ENCODE measurements at regions not wholly inside any gene's neighbourhood (a gene's known extent, or its start where the extent isn't known, plus 50 kb on each side); places are given as distances from the start of the nearest gene placed in this dataset.

DNA sequence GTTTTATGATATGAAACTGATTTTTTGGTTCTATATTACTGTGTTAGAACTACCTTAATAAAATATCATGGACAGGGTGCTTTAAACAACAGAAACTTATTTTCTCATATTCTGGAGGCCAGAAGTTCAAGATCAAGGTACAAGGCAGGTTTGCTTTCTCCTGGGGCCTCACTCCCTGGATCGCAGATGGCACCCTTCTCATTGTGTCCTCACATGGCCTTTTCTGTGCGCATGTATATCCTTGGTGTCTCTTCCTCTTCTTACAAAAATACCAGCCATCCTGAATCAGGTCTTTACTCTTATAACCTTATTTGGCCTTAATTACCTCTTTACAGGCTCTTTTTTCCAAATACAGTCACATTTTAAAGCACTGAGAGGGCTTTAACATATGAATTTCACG, 906.1 kb downstream of the CDH11 start:
- Mint-ChIP-seq H3K9me3 (peaks cover 24% of the 10 kb centered on the region), H3K27ac (no peak overlapping the region), H3K36me3 (ENCODE audit: low read depth) (no peaks in the 10 kb centered on the region), H3K4me3 (no peak overlapping the region), H3K27me3 (ENCODE audit: low read depth) (no peaks in the 10 kb centered on the region), H3K4me1 (ENCODE audit: low read depth) (no peaks in the 10 kb centered on the region)

DNA sequence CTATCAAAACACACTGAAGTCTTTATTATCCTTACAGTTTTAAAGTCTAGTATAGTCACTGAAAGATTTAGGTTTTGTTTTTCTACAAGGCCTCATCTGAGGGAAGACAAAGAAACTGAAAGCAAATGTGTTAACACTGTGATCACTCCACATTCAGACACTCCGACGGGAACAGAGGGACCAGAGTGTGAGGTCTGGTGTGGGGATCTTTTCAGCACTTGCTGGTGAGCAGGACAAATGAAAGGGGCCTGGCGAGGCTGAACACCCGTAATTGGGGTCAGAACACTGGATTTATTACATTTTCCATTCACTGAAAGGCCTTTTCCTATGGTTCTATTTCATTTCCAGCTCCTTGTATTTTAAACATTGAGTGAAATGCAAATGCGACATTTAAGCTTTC, 910.5 kb downstream of the CDH11 start:
- H3K9me3 Mint-ChIP-seq = peaks cover 24% of the 10 kb centered on the region
- no peaks in the 10 kb centered on the region for H3K27me3 Mint-ChIP-seq (ENCODE audit: low read depth)
- no peaks in the 10 kb centered on the region for H3K4me1 Mint-ChIP-seq (ENCODE audit: low read depth)
- no peaks in the 10 kb centered on the region for H3K36me3 Mint-ChIP-seq (ENCODE audit: low read depth)
- no peak overlapping the region for H3K4me3 Mint-ChIP-seq
- H3K27ac Mint-ChIP-seq = no peak overlapping the region

DNA sequence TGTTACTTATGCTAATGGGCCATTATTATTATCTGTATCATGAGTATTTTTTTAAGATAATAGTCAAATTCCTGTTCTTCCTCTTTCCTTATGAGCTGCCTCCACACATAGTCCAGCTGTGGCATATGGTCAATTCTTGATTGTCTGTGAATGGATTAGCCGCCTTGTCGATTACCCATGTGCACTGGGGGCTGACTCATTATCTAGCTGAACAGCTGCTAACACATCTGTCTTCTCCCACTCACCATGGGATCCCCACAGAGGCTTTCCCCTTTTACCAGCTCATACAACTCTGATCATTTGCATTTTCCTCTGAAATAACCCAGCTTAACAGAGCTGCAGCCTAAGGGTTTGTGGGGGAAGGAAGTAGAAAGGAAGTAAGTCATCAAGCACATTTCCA, 915.0 kb downstream of the CDH11 start:
- Mint-ChIP-seq H3K4me1 (ENCODE audit: low read depth) (no peaks in the 10 kb centered on the region), H3K27ac (no peak overlapping the region), H3K4me3 (no peak overlapping the region), H3K27me3 (ENCODE audit: low read depth) (no peaks in the 10 kb centered on the region), H3K36me3 (ENCODE audit: low read depth) (no peaks in the 10 kb centered on the region), H3K9me3 (peaks cover 20% of the 10 kb centered on the region)

DNA sequence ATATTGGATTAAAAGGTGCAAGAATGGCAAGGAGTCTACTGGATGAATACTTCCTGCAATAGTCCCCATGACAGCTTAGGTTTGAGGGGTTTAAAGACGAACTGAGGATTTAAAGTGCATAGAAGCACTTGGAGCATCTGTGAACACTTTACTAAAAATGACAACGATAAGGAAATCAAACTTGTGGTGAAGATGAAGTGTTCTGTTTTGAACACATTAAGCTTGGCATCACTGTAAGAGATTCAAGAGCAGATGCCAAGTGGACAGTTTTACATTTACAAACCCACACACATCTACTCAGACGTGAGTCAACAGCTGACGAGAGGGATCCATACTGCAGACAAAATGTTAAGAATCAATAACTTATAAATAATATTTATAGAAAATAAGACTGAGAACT, 918.7 kb downstream of the CDH11 start:
- H3K4me3 Mint-ChIP-seq = no peak overlapping the region
- H3K27ac Mint-ChIP-seq = no peak overlapping the region
- H3K9me3 Mint-ChIP-seq = peaks cover 3% of the 10 kb centered on the region
- H3K4me1 Mint-ChIP-seq (ENCODE audit: low read depth) = no peaks in the 10 kb centered on the region
- no peaks in the 10 kb centered on the region for H3K27me3 Mint-ChIP-seq (ENCODE audit: low read depth)
- no peaks in the 10 kb centered on the region for H3K36me3 Mint-ChIP-seq (ENCODE audit: low read depth)

DNA sequence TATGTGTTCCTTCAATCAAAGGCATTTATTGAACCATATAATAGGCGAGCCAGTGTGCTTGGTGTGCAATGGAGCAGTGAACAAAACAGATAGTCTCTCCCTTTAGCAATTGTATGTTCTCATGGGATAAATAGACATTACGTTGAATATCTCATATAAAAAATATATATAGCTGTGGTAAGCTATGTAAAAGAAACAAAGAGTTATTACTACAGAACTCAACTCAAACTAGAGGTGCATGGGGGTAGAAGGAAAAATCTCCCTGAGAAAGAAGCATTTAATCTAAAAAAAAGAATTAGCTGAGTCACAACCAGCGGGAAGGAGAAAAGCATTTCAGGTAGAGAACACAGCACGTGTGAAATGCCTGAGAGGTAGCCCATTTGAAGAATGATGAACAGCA, 919.3 kb downstream of the CDH11 start:
- Mint-ChIP-seq H3K27me3 (ENCODE audit: low read depth) (no peaks in the 10 kb centered on the region), H3K27ac (no peak overlapping the region), H3K4me1 (ENCODE audit: low read depth) (no peaks in the 10 kb centered on the region), H3K9me3 (peaks cover 3% of the 10 kb centered on the region), H3K36me3 (ENCODE audit: low read depth) (no peaks in the 10 kb centered on the region), H3K4me3 (no peak overlapping the region)

DNA sequence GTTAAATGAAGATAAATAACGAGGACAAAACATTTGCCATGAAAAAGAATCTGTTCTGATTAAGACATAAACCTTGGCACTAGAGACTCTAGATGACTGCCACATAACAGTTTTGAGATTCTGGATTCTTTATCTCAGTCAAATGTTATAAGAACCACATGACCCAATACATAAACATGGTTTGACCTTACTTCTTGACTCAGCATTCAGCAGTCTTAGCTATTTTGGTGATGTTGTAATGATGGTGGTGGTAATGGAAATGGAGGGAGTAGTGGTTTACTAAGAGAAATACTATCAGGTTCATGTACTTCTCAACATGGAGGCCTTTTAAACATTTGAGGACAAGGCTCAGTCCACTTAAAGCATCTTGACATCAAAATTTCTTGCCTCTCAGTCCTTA, 925.4 kb downstream of the CDH11 start:
- Mint-ChIP-seq H3K36me3 (ENCODE audit: low read depth) (no peaks in the 10 kb centered on the region), H3K4me3 (no peak overlapping the region), H3K27ac (no peak overlapping the region), H3K9me3 (peaks cover 10% of the 10 kb centered on the region), H3K4me1 (ENCODE audit: low read depth) (no peaks in the 10 kb centered on the region), H3K27me3 (ENCODE audit: low read depth) (no peaks in the 10 kb centered on the region)

DNA sequence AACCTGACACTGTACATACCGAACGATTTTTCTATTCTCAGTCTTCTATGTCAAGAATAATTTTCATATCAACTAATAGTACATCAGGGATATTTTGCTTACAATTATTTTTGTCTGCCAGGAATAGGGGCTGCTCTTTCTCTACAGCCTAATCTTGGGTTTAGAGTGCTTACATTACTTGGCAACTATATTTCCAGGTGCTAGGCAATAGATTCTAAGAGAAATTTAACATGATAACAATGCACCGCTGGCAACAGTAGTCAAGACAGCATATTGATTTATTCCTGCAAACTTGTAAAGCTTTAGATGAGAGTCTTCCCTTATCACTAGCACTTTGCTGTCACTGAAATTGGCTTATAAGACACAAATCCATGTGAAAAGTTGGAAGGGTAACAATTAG, 935.9 kb downstream of the CDH11 start:
- Mint-ChIP-seq H3K36me3 (ENCODE audit: low read depth) (no peaks in the 10 kb centered on the region), H3K4me1 (ENCODE audit: low read depth) (no peaks in the 10 kb centered on the region), H3K4me3 (no peak overlapping the region), H3K27me3 (ENCODE audit: low read depth) (no peaks in the 10 kb centered on the region), H3K9me3 (peaks cover 24% of the 10 kb centered on the region), H3K27ac (no peak overlapping the region)

DNA sequence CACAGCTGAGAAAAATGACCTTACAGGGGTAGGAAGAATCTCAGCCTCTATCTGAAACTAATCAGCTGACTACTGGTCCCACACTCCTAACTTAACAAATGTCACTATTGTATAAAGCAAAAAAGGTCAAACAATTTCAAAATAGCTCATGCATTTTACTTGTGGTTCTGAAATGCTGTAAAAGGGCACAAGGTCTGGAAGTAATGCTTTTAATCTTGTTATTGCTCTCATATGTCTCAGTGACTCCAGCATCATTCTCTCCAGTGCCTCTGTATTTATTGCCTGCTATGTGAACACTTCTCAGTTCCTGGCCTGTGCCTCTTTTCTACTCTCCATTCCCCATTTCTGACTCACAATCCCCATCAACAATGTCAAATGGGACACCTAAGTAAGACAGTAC, 937.7 kb downstream of the CDH11 start:
- no peak overlapping the region for H3K27ac Mint-ChIP-seq
- no peaks in the 10 kb centered on the region for H3K36me3 Mint-ChIP-seq (ENCODE audit: low read depth)
- peaks cover 30% of the 10 kb centered on the region for H3K9me3 Mint-ChIP-seq
- H3K27me3 Mint-ChIP-seq (ENCODE audit: low read depth) = no peaks in the 10 kb centered on the region
- no peaks in the 10 kb centered on the region for H3K4me1 Mint-ChIP-seq (ENCODE audit: low read depth)
- no peak overlapping the region for H3K4me3 Mint-ChIP-seq

DNA sequence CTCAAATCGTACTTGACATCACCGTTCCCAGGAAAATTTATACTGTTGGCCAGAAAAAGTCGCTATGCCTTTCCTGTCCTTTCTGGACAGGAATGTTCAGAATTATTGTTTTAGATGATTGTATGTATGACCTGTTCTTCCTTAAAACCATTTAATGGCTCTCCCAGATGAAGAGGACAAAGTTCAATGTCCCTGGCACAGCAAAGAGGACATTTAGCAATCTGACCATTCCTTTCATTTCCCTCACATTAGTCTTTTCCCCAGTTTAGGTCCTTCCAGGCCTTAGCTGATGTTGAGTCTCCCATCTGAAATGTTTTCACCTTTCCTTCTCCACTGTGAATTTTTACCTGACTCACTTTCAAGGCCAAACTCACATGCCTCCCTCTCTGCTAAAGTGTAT, 938.9 kb downstream of the CDH11 start:
- no peak overlapping the region for H3K27ac Mint-ChIP-seq
- H3K4me3 Mint-ChIP-seq = no peak overlapping the region
- H3K36me3 Mint-ChIP-seq (ENCODE audit: low read depth) = no peaks in the 10 kb centered on the region
- no peaks in the 10 kb centered on the region for H3K4me1 Mint-ChIP-seq (ENCODE audit: low read depth)
- H3K27me3 Mint-ChIP-seq (ENCODE audit: low read depth) = no peaks in the 10 kb centered on the region
- H3K9me3 Mint-ChIP-seq = peaks cover 37% of the 10 kb centered on the region

DNA sequence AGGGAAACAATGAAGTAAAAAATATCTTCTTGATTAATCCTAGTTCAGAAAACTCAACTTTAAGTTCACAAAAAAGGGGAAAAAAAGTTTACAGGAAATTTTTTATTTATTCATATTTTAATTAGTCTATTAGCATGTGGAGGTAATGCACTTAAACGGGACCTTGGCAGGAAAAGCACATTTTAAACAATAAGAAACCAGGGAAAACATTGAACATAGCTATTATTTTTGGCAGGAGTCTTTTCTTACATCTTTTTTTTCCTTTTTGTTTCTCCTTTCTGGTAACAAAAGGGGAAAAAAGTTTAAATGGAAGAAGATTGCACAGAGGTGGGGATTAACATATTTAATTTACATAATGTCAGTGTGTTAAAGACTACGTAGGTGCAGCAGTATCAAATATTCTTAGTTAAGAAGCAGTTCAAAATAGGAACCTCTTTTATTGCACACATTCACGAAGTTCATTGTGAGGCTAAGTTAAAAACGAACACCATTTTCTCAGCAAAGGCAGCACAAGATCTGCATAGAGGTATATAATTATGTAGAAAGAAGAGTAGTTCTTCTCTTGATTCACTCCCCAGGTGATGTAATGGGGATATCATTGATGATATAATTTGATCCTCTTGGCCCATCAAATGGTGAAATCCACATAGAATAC, 940.5 kb downstream of the CDH11 start:
- Mint-ChIP-seq H3K4me3 (no peak overlapping the region), H3K9me3 (peaks cover 46% of the 10 kb centered on the region), H3K36me3 (ENCODE audit: low read depth) (no peaks in the 10 kb centered on the region), H3K4me1 (ENCODE audit: low read depth) (no peaks in the 10 kb centered on the region), H3K27ac (no peak overlapping the region), H3K27me3 (ENCODE audit: low read depth) (no peaks in the 10 kb centered on the region)

DNA sequence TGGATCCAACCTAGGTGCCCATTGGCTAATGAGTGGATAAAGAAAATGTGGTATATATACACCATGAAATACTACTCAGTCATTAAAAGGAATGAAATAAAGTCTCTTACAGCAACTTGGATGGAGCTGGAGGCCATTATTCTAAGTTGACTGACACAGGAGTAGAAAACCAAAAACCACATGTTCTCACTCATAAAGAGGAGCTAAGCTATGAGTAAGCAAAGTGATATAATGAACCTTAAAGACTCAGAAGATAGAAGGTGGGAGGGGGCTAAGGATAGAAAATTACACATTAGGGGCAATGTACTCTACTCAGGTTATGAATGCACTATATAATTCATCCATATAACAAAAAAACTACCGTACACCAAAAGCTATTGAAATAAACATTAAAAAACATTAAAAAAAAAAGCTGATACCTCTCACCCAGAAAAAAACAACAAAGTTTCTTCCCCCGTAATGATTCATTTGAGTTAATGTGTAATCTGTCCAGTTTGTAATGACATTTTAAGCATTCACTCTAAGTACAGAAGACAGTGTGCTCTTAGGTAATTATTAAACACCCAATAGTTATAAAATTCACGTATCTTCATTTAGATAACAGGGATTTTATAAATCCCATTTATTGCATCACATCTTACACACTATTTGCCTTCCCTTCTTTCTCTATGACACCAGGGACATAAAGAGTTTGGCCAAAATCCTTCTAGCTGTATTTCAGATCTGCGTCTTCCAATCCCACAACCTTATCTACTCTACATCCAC, 941.5 kb downstream of the CDH11 start:
- Mint-ChIP-seq H3K9me3 (peaks cover 46% of the 10 kb centered on the region), H3K4me3 (no peak overlapping the region), H3K36me3 (ENCODE audit: low read depth) (no peaks in the 10 kb centered on the region), H3K27ac (no peak overlapping the region), H3K27me3 (ENCODE audit: low read depth) (no peaks in the 10 kb centered on the region), H3K4me1 (ENCODE audit: low read depth) (no peaks in the 10 kb centered on the region)

DNA sequence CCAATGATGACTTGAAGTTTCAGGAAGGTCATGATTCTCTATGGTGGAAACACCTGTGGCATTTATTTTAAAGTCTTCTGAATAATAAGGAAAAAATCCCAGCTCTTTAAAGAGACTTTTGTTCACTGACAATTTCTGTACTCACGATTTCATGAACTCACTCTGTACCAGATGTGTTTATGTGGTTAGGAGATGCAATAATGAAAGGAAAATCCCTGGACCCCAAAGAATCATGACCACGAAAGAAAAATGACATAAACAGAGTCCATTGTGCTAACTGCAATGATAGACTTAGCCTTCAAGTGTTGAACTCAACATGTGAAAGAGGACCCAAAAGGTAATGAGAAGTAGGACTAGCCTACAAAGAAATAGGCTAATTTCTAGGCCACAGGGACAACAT, 947.5 kb downstream of the CDH11 start:
- no peak overlapping the region for H3K27ac Mint-ChIP-seq
- no peaks in the 10 kb centered on the region for H3K4me1 Mint-ChIP-seq (ENCODE audit: low read depth)
- H3K9me3 Mint-ChIP-seq = peaks cover 32% of the 10 kb centered on the region
- no peak overlapping the region for H3K4me3 Mint-ChIP-seq
- H3K27me3 Mint-ChIP-seq (ENCODE audit: low read depth) = no peaks in the 10 kb centered on the region
- no peaks in the 10 kb centered on the region for H3K36me3 Mint-ChIP-seq (ENCODE audit: low read depth)

DNA sequence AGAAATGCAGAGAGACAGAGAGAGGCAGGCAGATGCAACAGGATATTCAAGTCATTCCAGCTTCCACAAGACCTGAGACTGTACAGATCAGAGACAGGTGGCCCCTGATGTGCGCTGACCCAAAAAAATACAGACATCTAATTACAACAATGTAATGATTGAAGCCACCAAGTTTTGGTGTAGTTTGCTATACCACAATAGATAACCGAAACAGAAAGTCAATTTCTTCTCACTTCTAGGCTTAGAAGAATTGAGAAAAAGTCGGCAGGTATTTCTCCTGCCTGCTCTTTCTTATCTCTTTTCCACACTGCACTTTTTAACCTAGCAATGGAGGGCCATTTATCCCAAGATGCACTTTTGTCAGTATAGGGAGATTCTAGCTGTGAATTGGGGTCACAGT, 949.2 kb downstream of the CDH11 start:
- Mint-ChIP-seq H3K4me1 (ENCODE audit: low read depth) (no peaks in the 10 kb centered on the region), H3K27me3 (ENCODE audit: low read depth) (no peaks in the 10 kb centered on the region), H3K4me3 (no peak overlapping the region), H3K36me3 (ENCODE audit: low read depth) (no peaks in the 10 kb centered on the region), H3K9me3 (peaks cover 21% of the 10 kb centered on the region), H3K27ac (no peak overlapping the region)

DNA sequence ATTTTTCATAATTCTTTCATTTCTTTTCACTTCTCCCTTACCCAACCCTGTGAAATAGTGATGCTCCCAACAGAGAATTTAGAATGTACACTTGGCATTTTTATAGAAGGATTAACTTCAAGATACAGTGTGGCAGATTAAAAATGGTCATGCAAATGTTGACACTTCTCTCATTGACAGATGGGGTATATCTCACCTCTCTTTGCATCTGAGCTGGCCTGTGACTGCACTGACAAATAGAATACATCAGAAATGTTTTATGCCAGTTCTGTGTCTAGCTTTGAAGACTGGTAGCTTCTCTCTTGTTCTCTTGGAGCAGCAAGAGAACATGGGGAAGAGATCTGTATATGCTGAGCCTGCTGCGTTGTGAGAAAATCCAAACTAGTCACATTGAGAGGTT, 949.6 kb downstream of the CDH11 start:
- no peak overlapping the region for H3K27ac Mint-ChIP-seq
- H3K4me1 Mint-ChIP-seq (ENCODE audit: low read depth) = no peaks in the 10 kb centered on the region
- H3K36me3 Mint-ChIP-seq (ENCODE audit: low read depth) = no peaks in the 10 kb centered on the region
- no peaks in the 10 kb centered on the region for H3K27me3 Mint-ChIP-seq (ENCODE audit: low read depth)
- no peak overlapping the region for H3K4me3 Mint-ChIP-seq
- peaks cover 17% of the 10 kb centered on the region for H3K9me3 Mint-ChIP-seq

DNA sequence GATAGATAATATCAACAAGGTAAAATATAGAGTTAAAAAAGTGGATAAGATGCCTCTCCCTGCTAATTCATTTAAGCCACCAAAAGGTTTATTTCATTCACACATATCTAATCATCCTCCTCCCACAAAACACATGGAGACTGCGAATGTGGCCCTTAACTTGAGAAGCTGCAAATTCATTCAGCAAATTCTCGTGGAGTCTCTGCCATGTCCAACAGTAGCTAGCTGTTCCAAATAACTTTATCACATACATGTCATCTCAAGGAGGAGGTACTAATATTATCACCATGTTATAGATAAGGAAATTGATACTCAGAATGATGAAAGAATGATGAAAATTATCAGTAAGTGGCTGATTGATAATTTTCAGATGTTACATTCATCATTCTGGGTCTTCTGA, 950.2 kb downstream of the CDH11 start:
- Mint-ChIP-seq H3K27ac (no peak overlapping the region), H3K4me1 (ENCODE audit: low read depth) (no peaks in the 10 kb centered on the region), H3K4me3 (no peak overlapping the region), H3K9me3 (peaks cover 15% of the 10 kb centered on the region), H3K27me3 (ENCODE audit: low read depth) (no peaks in the 10 kb centered on the region), H3K36me3 (ENCODE audit: low read depth) (no peaks in the 10 kb centered on the region)
